ENCODE measurements at regions not wholly inside any gene's neighbourhood (a gene's known extent, or its start where the extent isn't known, plus 50 kb on each side); places are given as distances from the start of the nearest gene placed in this dataset.
"Not testable (repeated sequence)": the region's sequence is repeated elsewhere in the genome, so short reads cannot be mapped to it uniquely, and the experiment has no call there.

GRCh38 chr9:27676827-27677226, 103.5 kb upstream of the C9orf72 start:
- no peak for DNase-seq (ENCODE audit: low spot score)
- ChIA-PET CTCF (no interaction called here), POLR2A (ENCODE audit: low non-redundant PET) (no interaction called here)
- TF ChIP-seq CTCF (conservative IDR thresholded peaks at IDR 0.05; ENCODE audit: low read depth): no peak
- no peak overlapping the region for H3K27ac ChIP-seq

GRCh38 chr9:27679338-27679737, 106.1 kb upstream of the C9orf72 start:
- no peak overlapping the region for H3K27ac ChIP-seq
- POLR2A ChIA-PET (ENCODE audit: low non-redundant PET): no interaction called here
- DNase-seq (ENCODE audit: low spot score): no peak
- no peak for TF ChIP-seq CTCF (conservative IDR thresholded peaks at IDR 0.05; ENCODE audit: low read depth)
- CTCF ChIA-PET: no interaction called here

GRCh38 chr9:27683181-27683580, 109.9 kb upstream of the C9orf72 start:
- TF ChIP-seq CTCF (conservative IDR thresholded peaks at IDR 0.05; ENCODE audit: low read depth): no peak
- H3K27ac ChIP-seq: no peak overlapping the region
- POLR2A ChIA-PET (ENCODE audit: low non-redundant PET): no interaction called here
- no peak for DNase-seq (ENCODE audit: low spot score)
- CTCF ChIA-PET: no interaction called here

- ChIA-PET POLR2A (ENCODE audit: low non-redundant PET) (no interaction called here), CTCF (interaction anchor here (0.6 to 1.0 kb wide), 2 partner anchors 15 to 22 kb away, joined by 3 to 5 read pairs; no protein-coding TSS in a partner anchor)
- no peak overlapping the region for H3K27ac ChIP-seq
- TF ChIP-seq CTCF (conservative IDR thresholded peaks at IDR 0.05; ENCODE audit: low read depth): no peak
- DNase-seq (ENCODE audit: low spot score): no peak
Observed at GRCh38 chr9:27688954-27689353, 115.7 kb upstream of the C9orf72 start.

- H3K27ac ChIP-seq; CTCF ChIA-PET; DNase-seq (ENCODE audit: low spot score); POLR2A ChIA-PET (ENCODE audit: low non-redundant PET): not testable (repeated sequence)
Observed at GRCh38 chr9:27690816-27691215, 117.5 kb upstream of the C9orf72 start.

- CTCF ChIA-PET: no interaction called here
- POLR2A ChIA-PET (ENCODE audit: low non-redundant PET): no interaction called here
- no peak overlapping the region for H3K27ac ChIP-seq
- TF ChIP-seq CTCF (conservative IDR thresholded peaks at IDR 0.05; ENCODE audit: low read depth): no peak
- DNase-seq (ENCODE audit: low spot score): no peak
Observed at GRCh38 chr9:27699621-27700020, 126.3 kb upstream of the C9orf72 start.

- no peak for TF ChIP-seq CTCF (conservative IDR thresholded peaks at IDR 0.05; ENCODE audit: low read depth)
- POLR2A ChIA-PET (ENCODE audit: low non-redundant PET): no interaction called here
- no peak overlapping the region for H3K27ac ChIP-seq
- CTCF ChIA-PET: no interaction called here
- no peak for DNase-seq (ENCODE audit: low spot score)
Observed at GRCh38 chr9:27701016-27701415, 127.7 kb upstream of the C9orf72 start.

All from RWPE1 (cell line).